Heart right ventricle (tissue), 16 donors: ENCODE measurements at regions not wholly inside any gene's neighbourhood (a gene's known extent, or its start where the extent isn't known, plus 50 kb on each side); places are given as distances from the start of the nearest gene placed in this dataset.

Source experiments
- ATAC-seq, 8 donors: fragments of 200-7000 bp; cut with Tn5 transposase; one replicate each; pipeline ENCODE4 v1.9.1; 2020; ENCODE audit warnings: mild to moderate bottlenecking in 8 of 8, moderate library complexity in 8 of 8, moderate number of reproducible peaks in 1 of 8
- DNase-seq, 2 donors: peaks; one replicate each; pipeline ENCODE4 v3.0.0-alpha.2; 2020
- H3K27ac ChIP-seq, 10 donors: fragments of 200-600 bp; sonication (generic) in 2 of 10; one replicate each; pipeline versions ENCODE4 v1.5.0 to v1.8.0; 2020 to 2022; ENCODE audit warnings: mild to moderate bottlenecking in 3 of 10
- H3K27me3 ChIP-seq, 7 donors: fragments of 200-600 bp; one replicate each; pipeline ENCODE4 v1.8.0; 2021 to 2022; ENCODE audit warnings: mild to moderate bottlenecking in 2 of 7
- H3K36me3 ChIP-seq, 9 donors: fragments of 200-600 bp; sonication (generic) in 1 of 9; one replicate each; pipeline versions ENCODE4 v1.5.0 to v1.8.0; 2020 to 2022; ENCODE audit warnings: mild to moderate bottlenecking in 2 of 9
- H3K4me1 ChIP-seq, 9 donors: fragments of 200-600 bp; sonication (generic) in 1 of 9; one replicate each; pipeline versions ENCODE4 v1.5.0 to v1.8.0; 2020 to 2022; ENCODE audit warnings: mild to moderate bottlenecking in 4 of 9
- H3K4me3 ChIP-seq, 10 donors: fragments of 200-600 bp; sonication (generic) in 2 of 10; one replicate each; pipeline versions ENCODE4 v1.5.0 to v1.8.0; 2020 to 2022; ENCODE audit warnings: mild to moderate bottlenecking in 7 of 10, moderate library complexity in 2 of 10
- H3K9me3 ChIP-seq, 11 donors: fragments of 200-600 bp in 10 of 11; sonication (generic) in 2 of 11; one replicate each; pipeline versions ENCODE4 v1.5.0 to v1.8.0; 2013 to 2022; ENCODE audit warnings: mild to moderate bottlenecking in 2 of 11, control low read depth in 1 of 11, moderate library complexity in 1 of 11
- WGBS, 2 donors: extraction: QIAGEN DNeasy Blood & Tissue Kit; methylation state at CpG; one replicate each; pipeline ENCODE4 v1.1.7; 2013; ENCODE audit warnings: inconsistent platforms in 1 of 2; 5-methylcytosine and 5-hydroxymethylcytosine counted together
- intact Hi-C, 10 donors: fragments of 100-400 bp; cut with DNase I; formaldehyde crosslinking; loops; one replicate each; pipeline versions ENCODE4 v1.11.1 to v1.14.2; 2022
- TF ChIP-seq, protein P1 (sequence below), 9 donors: fragments of 200-600 bp; sonication (generic) in 2 of 9; IDR thresholded peaks; one replicate each; pipeline versions ENCODE4 v1.5.0 to v1.8.0; 2021 to 2022; ENCODE audit warnings: antibody characterized with exemption in 9 of 9, mild to moderate bottlenecking in 5 of 9, moderate library complexity in 1 of 9
- donor health status: Arrhythmogenic right ventricular cardiomyopathy.
- donor health status: ischemic (EF 13 %, LVEDD 7.1; RV severe dilation, severe dysfunction).
- donor health status: healthy with polysubstance abuse.
- donor health status: DM: no; HTN: yes; CAD: no.
- donor health status: DM: no; HTN: no; CAD: no.
- donor health status: ischemic (EF 25% LVEDD 6.9; RV normal size, moderate dysfunction).
- donor health status: ischemic (EF 25% LVEDD 5.7; RV mildly dilated, moderate dysfunction).
- donor health status: healthy.
- donor health status: DM: yes; HTN: yes; CAD: no.
- donor health status: Ischemic cardiomyopathy.
- donor health status: ischemic (EF 35%, LVEDD 5.7; RV mildly dilated, moderate dysfunction).
- donor health status: nonischemic (EF 11% LVEDD 7.7; RV severe dilation, severe dysfunction).
- donor health status: DM: yes; HTN: yes; CAD: no.
- donor health status: PGD.
- donor health status: ischemic (EF 29% LVEDD 5.4; RV normal size, mild dysfunction).
- donor health status: nonischemic (EF 23%, LVEDD 6.1; RV moderate dilation, normal function).

- WGBS, 2 donors: 66 to 73% methylated on average over 2 of the region's 2 CpGs
- ATAC-seq: peak in 1 of 8 donors; percentile 36
- no peak overlapping the region for H3K4me3 ChIP-seq
- no peaks in the 10 kb centered on the region for H3K9me3 ChIP-seq
- no peaks in the 10 kb centered on the region for H3K27me3 ChIP-seq
- peaks cover 5 to 44% (median 25%) of the 10 kb centered on the region in 9 donors for H3K4me1 ChIP-seq
- no peak for DNase-seq
- TF ChIP-seq, protein P1, sequence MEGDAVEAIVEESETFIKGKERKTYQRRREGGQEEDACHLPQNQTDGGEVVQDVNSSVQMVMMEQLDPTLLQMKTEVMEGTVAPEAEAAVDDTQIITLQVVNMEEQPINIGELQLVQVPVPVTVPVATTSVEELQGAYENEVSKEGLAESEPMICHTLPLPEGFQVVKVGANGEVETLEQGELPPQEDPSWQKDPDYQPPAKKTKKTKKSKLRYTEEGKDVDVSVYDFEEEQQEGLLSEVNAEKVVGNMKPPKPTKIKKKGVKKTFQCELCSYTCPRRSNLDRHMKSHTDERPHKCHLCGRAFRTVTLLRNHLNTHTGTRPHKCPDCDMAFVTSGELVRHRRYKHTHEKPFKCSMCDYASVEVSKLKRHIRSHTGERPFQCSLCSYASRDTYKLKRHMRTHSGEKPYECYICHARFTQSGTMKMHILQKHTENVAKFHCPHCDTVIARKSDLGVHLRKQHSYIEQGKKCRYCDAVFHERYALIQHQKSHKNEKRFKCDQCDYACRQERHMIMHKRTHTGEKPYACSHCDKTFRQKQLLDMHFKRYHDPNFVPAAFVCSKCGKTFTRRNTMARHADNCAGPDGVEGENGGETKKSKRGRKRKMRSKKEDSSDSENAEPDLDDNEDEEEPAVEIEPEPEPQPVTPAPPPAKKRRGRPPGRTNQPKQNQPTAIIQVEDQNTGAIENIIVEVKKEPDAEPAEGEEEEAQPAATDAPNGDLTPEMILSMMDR (IDR thresholded peaks at IDR 0.05): no peak
- intact Hi-C loops: no loop called here
- no peak overlapping the region for H3K27ac ChIP-seq
- no peaks in the 10 kb centered on the region for H3K36me3 ChIP-seq
Observed at GRCh38 chr10:29807163-29807806, 172.5 kb upstream of the SVIL start.

- ATAC-seq (no peak), DNase-seq (no peak)
- Histone ChIP-seq H3K9me3 (no peaks in the 10 kb centered on the region), H3K36me3 (no peaks in the 10 kb centered on the region), H3K27me3 (no peaks in the 10 kb centered on the region), H3K4me3 (no peak overlapping the region), H3K4me1 (peaks cover 0 to 35% (median 16%) of the 10 kb centered on the region in 9 donors), H3K27ac (no peak overlapping the region)
- TF ChIP-seq, protein P1 (IDR thresholded peaks at IDR 0.05): no peak
- intact Hi-C loops: no loop called here
- 76 to 78% methylated on average over 2 of the region's 2 CpGs for WGBS, 2 donors
Observed at GRCh38 chr10:29806350-29806788, 171.6 kb upstream of the SVIL start.

DNA sequence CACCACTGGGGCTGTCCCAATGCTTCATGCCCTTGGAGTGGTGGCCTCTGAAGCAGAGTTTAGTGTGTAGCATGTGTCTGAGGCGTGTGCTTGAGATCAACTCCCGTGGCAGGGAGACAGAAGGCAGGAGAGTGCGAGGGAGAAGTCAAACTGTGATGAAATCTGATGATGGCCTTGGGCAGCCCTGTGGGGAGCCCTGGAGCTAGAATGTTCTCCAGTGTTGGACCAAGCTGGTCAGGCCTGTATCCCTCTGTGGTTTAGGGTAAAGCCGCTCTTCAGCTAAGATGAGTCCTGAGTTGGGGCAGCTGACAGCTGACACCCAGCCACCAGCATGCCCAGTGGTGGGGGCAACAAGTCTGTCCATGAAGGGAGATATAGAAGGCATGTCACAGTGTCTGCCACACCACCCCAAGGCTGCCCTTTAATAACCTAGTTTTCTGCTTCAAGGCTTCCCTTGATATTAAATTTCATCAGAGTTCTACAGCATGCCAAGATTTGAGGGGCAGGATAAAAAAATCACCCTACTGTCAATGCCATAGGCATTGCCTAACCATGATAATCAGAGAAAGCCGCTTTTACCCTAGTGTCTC, 170.5 kb upstream of the SVIL start:
- no peaks in the 10 kb centered on the region for H3K36me3 ChIP-seq
- no peaks in the 10 kb centered on the region for H3K27me3 ChIP-seq
- ATAC-seq (peak; percentile 29 to 83 (median 47)), DNase-seq (no peak)
- intact Hi-C loops: no loop called here
- peak overlapping the region in 2 of 10 donors; percentile 47 to 69 for H3K27ac ChIP-seq
- H3K4me3 ChIP-seq: no peak overlapping the region
- H3K4me1 ChIP-seq: peaks cover 0 to 28% (median 11%) of the 10 kb centered on the region in 9 donors
- TF ChIP-seq, protein P1 (IDR thresholded peaks at IDR 0.05): no peak
- H3K9me3 ChIP-seq: no peaks in the 10 kb centered on the region
- 76 to 92% methylated on average over 5 of the region's 5 CpGs for WGBS, 2 donors

- no peak overlapping the region for H3K4me3 ChIP-seq
- no peaks in the 10 kb centered on the region for H3K9me3 ChIP-seq
- H3K4me1 ChIP-seq: peaks cover 0 to 28% (median 11%) of the 10 kb centered on the region in 9 donors
- DNase-seq: peak in 1 of 2 donors; percentile 29
- no peaks in the 10 kb centered on the region for H3K36me3 ChIP-seq
- peak; percentile 49 to 79 (median 66) for ATAC-seq
- intact Hi-C loops: no loop called here
- 86 to 89% methylated on average over 5 of the region's 5 CpGs for WGBS, 2 donors
- H3K27ac ChIP-seq: peak overlapping the region in 4 of 10 donors; percentile 20 to 69 (median 38)
- TF ChIP-seq, protein P1 (IDR thresholded peaks at IDR 0.05): no peak
- H3K27me3 ChIP-seq: no peaks in the 10 kb centered on the region
Observed at GRCh38 chr10:29804025-29804852, 169.5 kb upstream of the SVIL start.
